H1 (cell line): ENCODE measurements at regions not wholly inside any gene's neighbourhood (a gene's known extent, or its start where the extent isn't known, plus 50 kb on each side); places are given as distances from the start of the nearest gene placed in this dataset.

Experiments
- CTCF ChIA-PET: fragments of 300-600 bp; sonication (Branson Sonifier 250); formaldehyde crosslinking; loops from one replicate; lab custom pipeline; 2021; ENCODE audit not compliant: partially characterized antibody; lab: Charles Lee
- POLR2A ChIA-PET: fragments of 300-600 bp; sonication (Branson Sonifier 250); formaldehyde crosslinking; loops from one replicate; lab custom pipeline; 2021; ENCODE audit warnings: inconsistent platforms; ENCODE audit not compliant: partially characterized antibody; lab: Charles Lee
- DNase-seq, 2 experiments: peaks; one replicate each; pipeline versions ENCODE4 v3.0.0 to v3.0.0-alpha.2; 2010 to 2022; ENCODE audit warnings: low spot score in 2 of 2, low read depth in 1 of 2, mixed read lengths in 1 of 2
- FAIRE-seq: peaks from 2 replicates; lab custom pipeline; 2011; peaks lifted over from hg19 to GRCh38; lab: Jason Lieb, UNC
- H2AFZ ChIP-seq: 2 replicates; pipeline ENCODE4 v1.8.1; 2012; ENCODE audit warnings: low read length, inconsistent platforms
- H2AK5ac ChIP-seq: 2 replicates; pipeline ENCODE4 v1.6.1; 2013; ENCODE audit warnings: low read depth, low read length
- H2BK120ac ChIP-seq: replicated peaks from 2 replicates; pipeline ENCODE3; 2013; ENCODE audit warnings: low read depth, low read length, inconsistent platforms
- H2BK12ac ChIP-seq: 2 replicates; pipeline ENCODE4 v1.6.1; 2013; ENCODE audit warnings: low read depth, low read length
- H2BK15ac ChIP-seq: 2 replicates; pipeline ENCODE4 v1.6.1; 2013; ENCODE audit warnings: low read length
- H2BK20ac ChIP-seq: 2 replicates; pipeline ENCODE4 v1.6.1; 2013; ENCODE audit warnings: low read length
- H2BK5ac ChIP-seq: 2 replicates; pipeline ENCODE4 v1.6.1; 2013; ENCODE audit warnings: low read depth, low read length
- H3K14ac ChIP-seq: 2 replicates; pipeline ENCODE4 v1.6.1; 2013; ENCODE audit warnings: inconsistent platforms; ENCODE audit not compliant: insufficient read length
- H3K18ac ChIP-seq: 2 replicates; pipeline ENCODE4 v1.6.1; 2013; ENCODE audit warnings: low read length; ENCODE audit errors: extremely low read depth
- H3K23ac ChIP-seq: 2 replicates; pipeline ENCODE4 v1.6.1; 2013; ENCODE audit warnings: inconsistent platforms; ENCODE audit not compliant: insufficient read length
- H3K23me2 ChIP-seq: 2 replicates; pipeline ENCODE4 v1.6.1; 2013; ENCODE audit warnings: low read depth, low read length
- H3K27ac ChIP-seq: 2 replicates; pipeline ENCODE4 v1.6.1; 2011; ENCODE audit warnings: low read depth, low read length, inconsistent platforms
- H3K27me3 ChIP-seq, 4 experiments: replicated peaks in 1 of 4; 1 replicate in 1 of 4; 2 replicates in 3 of 4; pipeline versions ENCODE4 v1.6.1 to v1.8.1; 2011 to 2013; ENCODE audit warnings: low read length in 3 of 4, mild to moderate bottlenecking in 3 of 4, inconsistent platforms in 2 of 4, mixed read lengths in 2 of 4, moderate library complexity in 1 of 4; ENCODE audit not compliant: control insufficient read depth in 3 of 4, insufficient read depth in 3 of 4; ENCODE audit errors: extremely low read depth in 1 of 4
- H3K36me3 ChIP-seq, 4 experiments: 2 replicates each; pipeline versions ENCODE4 v1.6.1 to v1.8.1; 2011 to 2013; ENCODE audit warnings: mild to moderate bottlenecking in 4 of 4, low read length in 3 of 4, moderate library complexity in 2 of 4, control low read depth in 1 of 4, inconsistent platforms in 1 of 4; ENCODE audit not compliant: insufficient read depth in 4 of 4, control insufficient read depth in 2 of 4
- H3K4ac ChIP-seq: replicated peaks from 2 replicates; pipeline ENCODE3; 2013; ENCODE audit warnings: low read length, low read depth, mixed read lengths, inconsistent platforms; ENCODE audit not compliant: insufficient read length
- H3K4me1 ChIP-seq, 4 experiments: replicated peaks in 1 of 4; 1 replicate in 1 of 4; 2 replicates in 3 of 4; pipeline versions ENCODE4 v1.6.1 to v1.8.1; 2011 to 2013; ENCODE audit warnings: low read length in 3 of 4, inconsistent platforms in 2 of 4, mixed read lengths in 1 of 4; ENCODE audit not compliant: insufficient read depth in 4 of 4, control insufficient read depth in 3 of 4
- H3K4me2 ChIP-seq, 2 experiments: 2 replicates each; pipeline versions ENCODE4 v1.6.1 to v1.8.1; 2011 to 2013; ENCODE audit warnings: low read depth in 2 of 2, low read length in 2 of 2, control low read depth in 1 of 2, inconsistent platforms in 1 of 2, mild to moderate bottlenecking in 1 of 2; ENCODE audit not compliant: insufficient read depth in 1 of 2
- H3K4me3 ChIP-seq, 4 experiments: fragments of 200-600, 300-600 bp in 1 of 4; sonication (generic), shearing (Covaris generic), sonication (Bioruptor Twin) in 1 of 4; 2 replicates each; pipeline versions ENCODE4 v1.5.1 to v1.8.1; 2011 to 2016; ENCODE audit warnings: low read length in 4 of 4, low read depth in 3 of 4, control low read depth in 2 of 4, inconsistent platforms in 2 of 4, mild to moderate bottlenecking in 2 of 4, mixed read lengths in 1 of 4, moderate library complexity in 1 of 4; ENCODE audit not compliant: insufficient read depth in 2 of 4; ENCODE audit errors: extremely low read depth in 1 of 4
- H3K56ac ChIP-seq: replicated peaks from 2 replicates; pipeline ENCODE3; 2013; ENCODE audit warnings: low read depth, mild to moderate bottlenecking, mixed read lengths, low read length, inconsistent platforms; ENCODE audit not compliant: insufficient read length
- H3K79me1 ChIP-seq: 2 replicates; pipeline ENCODE4 v1.6.1; 2013; ENCODE audit warnings: low read depth, low read length, control low read depth
- H3K79me2 ChIP-seq, 2 experiments: 2 replicates each; pipeline versions ENCODE4 v1.6.1 to v1.8.1; 2012 to 2013; ENCODE audit warnings: low read length in 2 of 2, mild to moderate bottlenecking in 2 of 2, inconsistent platforms in 1 of 2; ENCODE audit not compliant: insufficient read depth in 2 of 2, control insufficient read depth in 1 of 2
- H3K9ac ChIP-seq, 4 experiments: replicated peaks in 1 of 4; 1 replicate in 1 of 4; 2 replicates in 3 of 4; pipeline versions ENCODE4 v1.6.1 to v1.8.1; 2011 to 2013; ENCODE audit warnings: low read depth in 3 of 4, low read length in 3 of 4, control low read depth in 2 of 4, mild to moderate bottlenecking in 2 of 4, moderate library complexity in 2 of 4, inconsistent platforms in 1 of 4; ENCODE audit errors: extremely low read depth in 1 of 4
- H3K9me3 ChIP-seq, 2 experiments: 2 replicates each; pipeline versions ENCODE4 v1.6.1 to v1.8.1; 2012 to 2013; ENCODE audit warnings: mild to moderate bottlenecking in 2 of 2, moderate library complexity in 2 of 2, control low read depth in 1 of 2, inconsistent platforms in 1 of 2, low read depth in 1 of 2, low read length in 1 of 2, mixed read lengths in 1 of 2; ENCODE audit not compliant: insufficient read depth in 2 of 2
- H4K20me1 ChIP-seq, 2 experiments: replicated peaks in 1 of 2; 2 replicates each; pipeline versions ENCODE3 to v1.8.1; 2011 to 2013; ENCODE audit warnings: inconsistent platforms in 2 of 2, low read length in 2 of 2, mild to moderate bottlenecking in 1 of 2; ENCODE audit not compliant: insufficient read depth in 2 of 2, control insufficient read depth in 1 of 2
- H4K5ac ChIP-seq: 2 replicates; pipeline ENCODE4 v1.6.1; 2013; ENCODE audit warnings: low read length, low read depth, mixed read lengths, inconsistent platforms; ENCODE audit not compliant: insufficient read length
- H4K8ac ChIP-seq: 2 replicates; pipeline ENCODE4 v1.8.0; 2013; ENCODE audit warnings: mild to moderate bottlenecking, moderate library complexity, low read length, inconsistent platforms; ENCODE audit not compliant: insufficient read depth; ENCODE audit errors: extremely low read depth
- H4K91ac ChIP-seq: replicated peaks from 2 replicates; pipeline ENCODE3; 2013; ENCODE audit warnings: low read length, mixed read lengths, inconsistent platforms; ENCODE audit not compliant: insufficient read length
- BRCA1 ChIP-seq: IDR thresholded peaks from 2 replicates; pipeline ENCODE4 v1.6.1; 2012; ENCODE audit warnings: low read depth, low read length, improper control_type of control experiment
- CHD2 ChIP-seq: IDR thresholded peaks from 2 replicates; pipeline ENCODE4 v1.6.1; 2012; ENCODE audit warnings: low read length, improper control_type of control experiment
- HDAC6 ChIP-seq: IDR thresholded peaks from one replicate; pipeline ENCODE4 v1.7.1; 2012; ENCODE audit warnings: low read depth, mild to moderate bottlenecking, inconsistent platforms, low read length, moderate library complexity
- KDM1A ChIP-seq: fragments of 200-600, 300-600 bp; sonication (generic); IDR thresholded peaks from 2 replicates; pipeline ENCODE4 v1.7.1; 2016; ENCODE audit warnings: mild to moderate bottlenecking, low read length, borderline replicate concordance
- POLR2A ChIP-seq, 2 experiments: IDR thresholded peaks; 1 replicate in 1 of 2; 2 replicates in 1 of 2; pipeline ENCODE4 v1.6.1; 2011; ENCODE audit warnings: low read depth in 2 of 2, low read length in 2 of 2, mild to moderate bottlenecking in 2 of 2; ENCODE audit errors: control extremely low read depth in 1 of 2
- RFX5 ChIP-seq: IDR thresholded peaks from 2 replicates; pipeline ENCODE4 v1.6.1; 2011; ENCODE audit warnings: low read depth, low read length, improper control_type of control experiment, borderline replicate concordance
- SAP30 ChIP-seq: fragments of 300-600 bp; sonication (generic); IDR thresholded peaks from 2 replicates; pipeline ENCODE4 v1.7.1; 2012; ENCODE audit warnings: low read length, moderate library complexity, mild to moderate bottlenecking, inconsistent platforms; ENCODE audit not compliant: insufficient read depth, insufficient replicate concordance
- WGBS, 2 experiments: shearing (Covaris generic) in 1 of 2; methylation state at CpG; one replicate each; pipeline versions ENCODE4 v1.1.6 to v1.1.7; 2013 to 2015; ENCODE audit warnings: low lambda C conversion rate in 2 of 2, mixed read lengths in 2 of 2, inconsistent platforms in 1 of 2, low coverage in 1 of 2, missing lambda C conversion rate in 1 of 2; ENCODE audit not compliant: insufficient replicate concordance in 2 of 2, insufficient coverage in 1 of 2, insufficient read length in 1 of 2; ENCODE audit errors: extremely low coverage in 1 of 2, missing lambda C conversion rate in 1 of 2; 5-methylcytosine and 5-hydroxymethylcytosine counted together
- TF ChIP-seq, protein P1 (sequence below): IDR thresholded peaks from 2 replicates; pipeline ENCODE4 v1.6.1; 2011; ENCODE audit warnings: low read depth, mild to moderate bottlenecking, low read length; ENCODE audit not compliant: insufficient read depth
- TF ChIP-seq, protein P2 (sequence below), 3 experiments: IDR thresholded peaks; 1 replicate in 2 of 3; 2 replicates in 1 of 3; pipeline versions ENCODE4 v1.5.1 to v1.6.1; 2011; ENCODE audit warnings: low read length in 3 of 3, mild to moderate bottlenecking in 3 of 3, inconsistent platforms in 2 of 3, low read depth in 1 of 3, moderate library complexity in 1 of 3; ENCODE audit not compliant: insufficient read depth in 1 of 3; ENCODE audit errors: control extremely low read depth in 1 of 3

DNA sequence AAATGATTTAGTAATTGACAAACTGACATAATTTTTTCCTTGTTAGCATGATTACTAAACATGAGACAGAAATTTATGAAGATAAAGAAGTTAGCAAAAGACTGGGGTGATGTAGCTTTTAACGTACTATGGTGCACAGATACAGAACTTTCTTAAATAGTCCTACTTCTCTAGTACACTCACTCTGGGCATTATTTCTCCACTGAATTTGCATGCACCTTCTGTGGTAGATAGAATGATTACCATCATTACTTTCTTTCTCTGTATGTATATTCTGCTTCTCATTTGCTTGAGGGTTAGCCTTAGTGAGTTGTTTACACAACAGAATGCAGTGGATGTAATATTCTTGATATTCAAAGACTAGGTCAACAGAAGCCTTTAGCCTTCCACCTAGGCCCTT lies 173.1 kb upstream of the EPHA7 start:
- TF ChIP-seq HDAC6 (no peak), KDM1A (no peak), POLR2A (IDR thresholded peaks at IDR 0.05; ENCODE audit: control extremely low read depth in 1 of 2, low read depth in 2 of 2, low read length in 2 of 2) (no peak), BRCA1 (no peak), SAP30 (no peak), RFX5 (no peak), CHD2 (no peak)
- TF ChIP-seq, protein P1, sequence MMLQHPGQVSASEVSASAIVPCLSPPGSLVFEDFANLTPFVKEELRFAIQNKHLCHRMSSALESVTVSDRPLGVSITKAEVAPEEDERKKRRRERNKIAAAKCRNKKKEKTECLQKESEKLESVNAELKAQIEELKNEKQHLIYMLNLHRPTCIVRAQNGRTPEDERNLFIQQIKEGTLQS, result no peak
- TF ChIP-seq, protein P2, sequence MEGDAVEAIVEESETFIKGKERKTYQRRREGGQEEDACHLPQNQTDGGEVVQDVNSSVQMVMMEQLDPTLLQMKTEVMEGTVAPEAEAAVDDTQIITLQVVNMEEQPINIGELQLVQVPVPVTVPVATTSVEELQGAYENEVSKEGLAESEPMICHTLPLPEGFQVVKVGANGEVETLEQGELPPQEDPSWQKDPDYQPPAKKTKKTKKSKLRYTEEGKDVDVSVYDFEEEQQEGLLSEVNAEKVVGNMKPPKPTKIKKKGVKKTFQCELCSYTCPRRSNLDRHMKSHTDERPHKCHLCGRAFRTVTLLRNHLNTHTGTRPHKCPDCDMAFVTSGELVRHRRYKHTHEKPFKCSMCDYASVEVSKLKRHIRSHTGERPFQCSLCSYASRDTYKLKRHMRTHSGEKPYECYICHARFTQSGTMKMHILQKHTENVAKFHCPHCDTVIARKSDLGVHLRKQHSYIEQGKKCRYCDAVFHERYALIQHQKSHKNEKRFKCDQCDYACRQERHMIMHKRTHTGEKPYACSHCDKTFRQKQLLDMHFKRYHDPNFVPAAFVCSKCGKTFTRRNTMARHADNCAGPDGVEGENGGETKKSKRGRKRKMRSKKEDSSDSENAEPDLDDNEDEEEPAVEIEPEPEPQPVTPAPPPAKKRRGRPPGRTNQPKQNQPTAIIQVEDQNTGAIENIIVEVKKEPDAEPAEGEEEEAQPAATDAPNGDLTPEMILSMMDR (IDR thresholded peaks at IDR 0.05; ENCODE audit: control extremely low read depth in 1 of 3, insufficient read depth in 1 of 3, low read depth in 1 of 3, low read length in 3 of 3), result no peak
- Histone ChIP-seq H3K79me2 (no peaks in the 10 kb centered on the region), H2AFZ (no peak overlapping the region), H2BK5ac (no peak overlapping the region), H3K36me3 (no peaks in the 10 kb centered on the region), H2BK12ac (no peak overlapping the region), H3K23ac (no peak overlapping the region), H4K5ac (no peak overlapping the region), H3K9ac (no peak overlapping the region), H2BK20ac (no peak overlapping the region), H3K4me1 (no peaks in the 10 kb centered on the region), H2AK5ac (no peak overlapping the region), H3K14ac (no peak overlapping the region), H4K91ac (no peak overlapping the region), H3K4ac (no peak overlapping the region), H3K9me3 (no peaks in the 10 kb centered on the region), H3K27ac (no peak overlapping the region), H3K79me1 (no peaks in the 10 kb centered on the region), H3K27me3 (no peaks in the 10 kb centered on the region), H2BK15ac (no peak overlapping the region), H3K4me3 (no peak overlapping the region), H2BK120ac (no peak overlapping the region), H3K23me2 (no peaks in the 10 kb centered on the region), H4K20me1 (no peaks in the 10 kb centered on the region), H3K56ac (no peak overlapping the region), H3K4me2 (no peak overlapping the region), H3K18ac (no peak overlapping the region), H4K8ac (no peak overlapping the region)
- POLR2A ChIA-PET, result no interaction called here
- FAIRE-seq, result no peak
- CTCF ChIA-PET, result interaction anchor here (0.9 to 1.4 kb wide), 2 partner anchors 18 to 144 kb away, joined by 3 read pairs; no protein-coding TSS in a partner anchor
- 100% methylated on average over 1 of the region's 1 CpG; no CpG with 5 or more reads in 1 of the 2 experiments for WGBS, 2 experiments
- DNase-seq, result no peak
